ENCODE measurements at regions not wholly inside any gene's neighbourhood (a gene's known extent, or its start where the extent isn't known, plus 50 kb on each side); places are given as distances from the start of the nearest gene placed in this dataset.
"Not testable (repeated sequence)": the region's sequence is repeated elsewhere in the genome, so short reads cannot be mapped to it uniquely, and the experiment has no call there.

- Histone ChIP-seq H3K4me1 (replicated peaks) (peaks cover 14% of the 10 kb centered on the region), H3K27me3 (replicated peaks) (no peaks in the 10 kb centered on the region), H3K27ac (no peak overlapping the region), H3K9me3 (replicated peaks) (no peaks in the 10 kb centered on the region), H3K36me3 (no peaks in the 10 kb centered on the region), H3K4me3 (no peak overlapping the region)
- no peak for DNase-seq (ENCODE audit: low read depth in 1 of 2, low spot score in 2 of 2)
Observed at GRCh38 chr5:17106521-17106920, 110.9 kb upstream of the BASP1 start.

GRCh38 chr5:17112091-17112716, 105.2 kb upstream of the BASP1 start:
- H3K36me3 ChIP-seq; H3K9me3 ChIP-seq (replicated peaks); H3K27ac ChIP-seq; H3K27me3 ChIP-seq (replicated peaks); H3K4me3 ChIP-seq; DNase-seq (ENCODE audit: low read depth in 1 of 2, low spot score in 2 of 2): not testable (repeated sequence)
- H3K4me1 ChIP-seq (replicated peaks), result peaks cover 35% of the 10 kb centered on the region

- no peaks in the 10 kb centered on the region for H3K36me3 ChIP-seq
- peaks cover 44% of the 10 kb centered on the region for H3K4me1 ChIP-seq (replicated peaks)
- no peak overlapping the region for H3K4me3 ChIP-seq
- peak overlapping the region; percentile 67 for H3K27ac ChIP-seq
- H3K9me3 ChIP-seq (replicated peaks), result no peaks in the 10 kb centered on the region
- DNase-seq (ENCODE audit: low read depth in 1 of 2, low spot score in 2 of 2), result peak; percentile 79 to 89
- H3K27me3 ChIP-seq (replicated peaks), result no peaks in the 10 kb centered on the region
Observed at GRCh38 chr5:17113174-17113958, 104.1 kb upstream of the BASP1 start.

- Histone ChIP-seq H3K27me3 (replicated peaks) (no peaks in the 10 kb centered on the region), H3K4me1 (replicated peaks) (peaks cover 52% of the 10 kb centered on the region), H3K36me3 (no peaks in the 10 kb centered on the region), H3K9me3 (replicated peaks) (no peaks in the 10 kb centered on the region), H3K4me3 (no peak overlapping the region), H3K27ac (peak overlapping the region; percentile 67)
- DNase-seq (ENCODE audit: low read depth in 1 of 2, low spot score in 2 of 2), result no peak
Observed at GRCh38 chr5:17114233-17114632, 103.2 kb upstream of the BASP1 start.

- H3K27me3 ChIP-seq (replicated peaks), result no peaks in the 10 kb centered on the region
- H3K4me1 ChIP-seq (replicated peaks), result peaks cover 59% of the 10 kb centered on the region
- DNase-seq (ENCODE audit: low read depth in 1 of 2, low spot score in 2 of 2), result no peak
- H3K36me3 ChIP-seq, result no peaks in the 10 kb centered on the region
- no peak overlapping the region for H3K4me3 ChIP-seq
- peak overlapping the region; percentile 67 for H3K27ac ChIP-seq
- no peaks in the 10 kb centered on the region for H3K9me3 ChIP-seq (replicated peaks)
Observed at GRCh38 chr5:17114715-17115599, 102.5 kb upstream of the BASP1 start.

GRCh38 chr5:17115855-17116254, 101.6 kb upstream of the BASP1 start:
- no peak overlapping the region for H3K4me3 ChIP-seq
- DNase-seq (ENCODE audit: low read depth in 1 of 2, low spot score in 2 of 2), result no peak
- H3K4me1 ChIP-seq (replicated peaks), result peaks cover 59% of the 10 kb centered on the region
- no peak overlapping the region for H3K27ac ChIP-seq
- H3K27me3 ChIP-seq (replicated peaks), result no peaks in the 10 kb centered on the region
- H3K36me3 ChIP-seq, result no peaks in the 10 kb centered on the region
- H3K9me3 ChIP-seq (replicated peaks), result no peaks in the 10 kb centered on the region

GRCh38 chr5:17118631-17119030, 98.8 kb upstream of the BASP1 start:
- Histone ChIP-seq H3K36me3 (no peaks in the 10 kb centered on the region), H3K4me3 (no peak overlapping the region), H3K4me1 (replicated peaks) (peaks cover 50% of the 10 kb centered on the region), H3K9me3 (replicated peaks) (no peaks in the 10 kb centered on the region), H3K27ac (peak overlapping the region; percentile 86), H3K27me3 (replicated peaks) (no peaks in the 10 kb centered on the region)
- DNase-seq (ENCODE audit: low read depth in 1 of 2, low spot score in 2 of 2), result peak; percentile 94 to 96

GRCh38 chr5:17120209-17120608, 97.2 kb upstream of the BASP1 start:
- no peak for DNase-seq (ENCODE audit: low read depth in 1 of 2, low spot score in 2 of 2)
- H3K4me1 ChIP-seq (replicated peaks), result peaks cover 49% of the 10 kb centered on the region
- no peaks in the 10 kb centered on the region for H3K36me3 ChIP-seq
- no peaks in the 10 kb centered on the region for H3K9me3 ChIP-seq (replicated peaks)
- H3K27me3 ChIP-seq (replicated peaks), result no peaks in the 10 kb centered on the region
- no peak overlapping the region for H3K4me3 ChIP-seq
- H3K27ac ChIP-seq, result no peak overlapping the region

GRCh38 chr5:17121776-17122175, 95.7 kb upstream of the BASP1 start:
- Histone ChIP-seq H3K27me3 (replicated peaks) (no peaks in the 10 kb centered on the region), H3K4me1 (replicated peaks) (peaks cover 45% of the 10 kb centered on the region), H3K27ac (no peak overlapping the region), H3K4me3 (no peak overlapping the region), H3K36me3 (no peaks in the 10 kb centered on the region), H3K9me3 (replicated peaks) (no peaks in the 10 kb centered on the region)
- DNase-seq (ENCODE audit: low read depth in 1 of 2, low spot score in 2 of 2), result no peak

- H3K27me3 ChIP-seq (replicated peaks), result no peaks in the 10 kb centered on the region
- no peaks in the 10 kb centered on the region for H3K9me3 ChIP-seq (replicated peaks)
- H3K36me3 ChIP-seq, result no peaks in the 10 kb centered on the region
- peaks cover 51% of the 10 kb centered on the region for H3K4me1 ChIP-seq (replicated peaks)
- no peak for DNase-seq (ENCODE audit: low read depth in 1 of 2, low spot score in 2 of 2)
- no peak overlapping the region for H3K27ac ChIP-seq
- H3K4me3 ChIP-seq, result no peak overlapping the region
Observed at GRCh38 chr5:17123010-17123409, 94.4 kb upstream of the BASP1 start.

- not testable (repeated sequence) for H3K36me3 ChIP-seq; H3K27ac ChIP-seq; H3K9me3 ChIP-seq (replicated peaks); H3K27me3 ChIP-seq (replicated peaks); H3K4me3 ChIP-seq
- peaks cover 51% of the 10 kb centered on the region for H3K4me1 ChIP-seq (replicated peaks)
- peak; percentile 59 to 60 for DNase-seq (ENCODE audit: low read depth in 1 of 2, low spot score in 2 of 2)
Observed at GRCh38 chr5:17123773-17124172, 93.7 kb upstream of the BASP1 start.

- no peaks in the 10 kb centered on the region for H3K9me3 ChIP-seq (replicated peaks)
- H3K4me1 ChIP-seq (replicated peaks), result peaks cover 75% of the 10 kb centered on the region
- DNase-seq (ENCODE audit: low read depth in 1 of 2, low spot score in 2 of 2), result peak; percentile 71 to 92
- H3K4me3 ChIP-seq, result no peak overlapping the region
- H3K27ac ChIP-seq, result peak overlapping the region; percentile 75
- H3K27me3 ChIP-seq (replicated peaks), result no peaks in the 10 kb centered on the region
- no peaks in the 10 kb centered on the region for H3K36me3 ChIP-seq
Observed at GRCh38 chr5:17127743-17128231, 89.6 kb upstream of the BASP1 start.

GRCh38 chr5:17129093-17129849, 88.2 kb upstream of the BASP1 start:
- peak; percentile 73 to 75 for DNase-seq (ENCODE audit: low read depth in 1 of 2, low spot score in 2 of 2)
- peak overlapping the region; percentile 75 for H3K27ac ChIP-seq
- H3K4me3 ChIP-seq, result no peak overlapping the region

More at GRCh38 chr5:17129093-17129849, 88.2 kb upstream of the BASP1 start:
- H3K4me1 ChIP-seq (replicated peaks), result peaks cover 67% of the 10 kb centered on the region
- H3K27me3 ChIP-seq (replicated peaks), result no peaks in the 10 kb centered on the region
- no peaks in the 10 kb centered on the region for H3K9me3 ChIP-seq (replicated peaks)
- no peaks in the 10 kb centered on the region for H3K36me3 ChIP-seq

Measured in SJSA1 (cell line).